SK-N-SH (cell line): ENCODE measurements at regions not wholly inside any gene's neighbourhood (a gene's known extent, or its start where the extent isn't known, plus 50 kb on each side); places are given as distances from the start of the nearest gene placed in this dataset.

Experiments used
- CTCF ChIA-PET: fragments of 300-600, 350-600 bp; formaldehyde crosslinking; extraction: SDS; loops from one replicate; lab custom pipeline; 2021; lab: Yijun Ruan, JAX
- POLR2A ChIA-PET: fragments of 350-600 bp; sonication (Branson Sonifier 250); formaldehyde crosslinking; extraction: SDS; loops from one replicate; lab custom pipeline; 2020; ENCODE audit warnings: antibody characterized with exemption, inconsistent platforms; lab: Yijun Ruan, JAX
- DNase-seq: peaks from one replicate; pipeline ENCODE4 v3.0.0; 2012
- H2AFZ ChIP-seq: fragments of 200-600 bp; sonication (generic); 2 replicates; pipeline ENCODE4 v1.8.1; 2016; ENCODE audit warnings: antibody characterized with exemption, mild to moderate bottlenecking, low read depth
- H3F3A ChIP-seq: fragments of 200-600 bp; sonication (generic); replicated peaks from 2 replicates; pipeline ENCODE3; 2016; ENCODE audit warnings: antibody characterized with exemption, mild to moderate bottlenecking; ENCODE audit not compliant: insufficient read depth
- H3K27ac ChIP-seq, 2 experiments: fragments of 200-500 bp in 1 of 2; fragments of 200-600 bp in 1 of 2; sonication (Bioruptor generic) in 1 of 2; sonication (generic), shearing (Covaris generic) in 1 of 2; 2 replicates each; pipeline versions ENCODE4 v1.5.1 to v1.6.1; 2014 to 2016; ENCODE audit warnings: low read depth in 2 of 2, inconsistent platforms in 1 of 2, low read length in 1 of 2, mild to moderate bottlenecking in 1 of 2, mixed read lengths in 1 of 2
- H3K27me3 ChIP-seq: fragments of 200-600 bp; sonication (generic), shearing (Covaris generic); 2 replicates; pipeline ENCODE4 v1.6.1; 2016; ENCODE audit warnings: mixed run types; ENCODE audit not compliant: insufficient read depth
- H3K36me3 ChIP-seq, 2 experiments: fragments of 200-500 bp in 1 of 2; fragments of 200-600 bp in 1 of 2; sonication (Bioruptor generic) in 1 of 2; sonication (generic) in 1 of 2; replicated peaks in 1 of 2; 2 replicates each; pipeline versions ENCODE3 to v1.5.1; 2014 to 2016; ENCODE audit warnings: low read length in 1 of 2, mild to moderate bottlenecking in 1 of 2; ENCODE audit not compliant: insufficient read depth in 2 of 2, control insufficient read depth in 1 of 2
- H3K4me1 ChIP-seq, 2 experiments: fragments of 200-500 bp in 1 of 2; fragments of 200-600 bp in 1 of 2; sonication (Bioruptor generic) in 1 of 2; sonication (generic), shearing (Covaris generic) in 1 of 2; 2 replicates each; pipeline versions ENCODE4 v1.5.1 to v1.6.1; 2014 to 2016; ENCODE audit warnings: low read depth in 1 of 2, low read length in 1 of 2, mixed run types in 1 of 2; ENCODE audit not compliant: insufficient read depth in 2 of 2, control insufficient read depth in 1 of 2
- H3K4me2 ChIP-seq: fragments of 200-600 bp; sonication (generic), shearing (Covaris generic); 2 replicates; pipeline ENCODE4 v1.6.1; 2017; ENCODE audit warnings: mixed run types
- H3K4me3 ChIP-seq, 2 experiments: fragments of 200-500 bp in 1 of 2; fragments of 200-600 bp in 1 of 2; sonication (Bioruptor generic) in 1 of 2; sonication (generic), shearing (Covaris generic) in 1 of 2; 2 replicates each; pipeline versions ENCODE4 v1.5.1 to v1.8.1; 2014 to 2016; ENCODE audit warnings: low read depth in 2 of 2, inconsistent platforms in 1 of 2, low read length in 1 of 2, mild to moderate bottlenecking in 1 of 2, mixed read lengths in 1 of 2, moderate library complexity in 1 of 2
- H3K79me2 ChIP-seq: fragments of 200-600 bp; sonication (generic); 2 replicates; pipeline ENCODE4 v1.8.1; 2017; ENCODE audit warnings: mild to moderate bottlenecking; ENCODE audit not compliant: insufficient read depth
- H3K9ac ChIP-seq: fragments of 200-600 bp; sonication (generic); 2 replicates; pipeline ENCODE4 v1.6.1; 2017; ENCODE audit warnings: mixed run types
- H3K9me2 ChIP-seq: fragments of 200-600 bp; sonication (generic); 2 replicates; pipeline ENCODE4 v1.6.1; 2017; ENCODE audit warnings: mixed run types
- H3K9me3 ChIP-seq: fragments of 200-600 bp; sonication (generic); 2 replicates; pipeline ENCODE4 v1.6.1; 2017; ENCODE audit warnings: mixed run types, mild to moderate bottlenecking, moderate library complexity
- H4K20me1 ChIP-seq: fragments of 200-600 bp; sonication (generic); 2 replicates; pipeline ENCODE4 v1.6.1; 2017; ENCODE audit warnings: mild to moderate bottlenecking, mixed run types; ENCODE audit not compliant: insufficient read depth
- CHD2 ChIP-seq: fragments of 150-350 bp; IDR thresholded peaks from 2 replicates; pipeline ENCODE4 v1.6.1; 2018; ENCODE audit warnings: low read length; ENCODE audit not compliant: partially characterized antibody
- FOSL2 ChIP-seq: IDR thresholded peaks from 2 replicates; pipeline ENCODE4 v1.4.0; 2012; ENCODE audit warnings: low read depth, mild to moderate bottlenecking, moderate library complexity, borderline replicate concordance
- FOXM1 ChIP-seq: IDR thresholded peaks from 2 replicates; pipeline ENCODE4 v1.4.0; 2012; ENCODE audit warnings: low read depth, mild to moderate bottlenecking
- GABPA ChIP-seq: IDR thresholded peaks from 2 replicates; pipeline ENCODE4 v1.4.0; 2012; ENCODE audit warnings: low read depth, mild to moderate bottlenecking
- GATA2 ChIP-seq: sonication (generic); formaldehyde crosslinking; IDR thresholded peaks from 2 replicates; pipeline ENCODE4 v1.5.0; 2020; ENCODE audit warnings: mild to moderate bottlenecking, missing genetic modification reagents
- MAX ChIP-seq: IDR thresholded peaks from 2 replicates; pipeline ENCODE4 v1.4.0; 2012; ENCODE audit warnings: low read depth
- MXI1 ChIP-seq: IDR thresholded peaks from 2 replicates; pipeline ENCODE4 v1.6.1; 2012; ENCODE audit warnings: mild to moderate bottlenecking, low read depth, low read length, improper control_type of control experiment
- POLR2AphosphoS5 ChIP-seq: IDR thresholded peaks from 2 replicates; pipeline ENCODE4 v1.6.1; 2012; ENCODE audit warnings: low read depth, low read length
- RAD21 ChIP-seq: IDR thresholded peaks from 2 replicates; pipeline ENCODE4 v1.6.1; 2012; ENCODE audit warnings: mild to moderate bottlenecking, low read length
- RCOR1 ChIP-seq: fragments of 150-350 bp; IDR thresholded peaks from 2 replicates; pipeline ENCODE4 v1.6.1; 2017; ENCODE audit warnings: antibody characterized with exemption, low read length
- RXRA ChIP-seq: IDR thresholded peaks from 2 replicates; pipeline ENCODE4 v1.4.0; 2012; ENCODE audit warnings: low read depth, mild to moderate bottlenecking, borderline replicate concordance
- TCF12 ChIP-seq: IDR thresholded peaks from 2 replicates; pipeline ENCODE4 v1.4.0; 2012
- USF1 ChIP-seq: IDR thresholded peaks from 2 replicates; pipeline ENCODE4 v1.4.0; 2012; ENCODE audit warnings: low read depth, borderline replicate concordance
- TF ChIP-seq, protein P1 (sequence below): IDR thresholded peaks from 2 replicates; pipeline ENCODE4 v1.6.1; 2012; ENCODE audit warnings: mild to moderate bottlenecking, low read depth, low read length, moderate library complexity
- TF ChIP-seq, protein P2 (sequence below): fragments of 200-600 bp; sonication (generic); IDR thresholded peaks from 2 replicates; pipeline ENCODE4 v1.6.1; 2017; ENCODE audit warnings: antibody characterized with exemption, mild to moderate bottlenecking, moderate library complexity
- TF ChIP-seq, protein P3 (sequence below): fragments of 150-350 bp; IDR thresholded peaks from 2 replicates; pipeline ENCODE4 v1.6.1; 2017; ENCODE audit warnings: antibody characterized with exemption, low read length, low read depth, borderline replicate concordance

GRCh38 chr5:138692370-138692769 is 60.9 kb upstream of the CTNNA1 start:
- Histone ChIP-seq H3K27me3 (no peaks in the 10 kb centered on the region), H3K4me2 (no peak overlapping the region), H3K9me2 (no peaks in the 10 kb centered on the region), H3K4me1 (peaks cover 2 to 10% of the 10 kb centered on the region in 2 experiments; a peak in 2 of 4 replicates), H3F3A (no peaks in the 10 kb centered on the region), H4K20me1 (no peaks in the 10 kb centered on the region), H3K27ac (no peak overlapping the region), H3K9ac (no peak overlapping the region), H2AFZ (no peak overlapping the region), H3K36me3 (no peaks in the 10 kb centered on the region), H3K4me3 (no peak overlapping the region), H3K79me2 (no peaks in the 10 kb centered on the region), H3K9me3 (no peaks in the 10 kb centered on the region)
- no peak for DNase-seq
- CTCF ChIA-PET, result no interaction called here
- POLR2A ChIA-PET, result no interaction called here
- TF ChIP-seq RXRA, result no peak
- TF ChIP-seq FOXM1, result no peak
- TF ChIP-seq RCOR1, result no peak
- TF ChIP-seq GATA2, result no peak
- TF ChIP-seq USF1, result no peak
- TF ChIP-seq POLR2AphosphoS5, result no peak
- TF ChIP-seq MAX, result no peak
- TF ChIP-seq, protein P1, sequence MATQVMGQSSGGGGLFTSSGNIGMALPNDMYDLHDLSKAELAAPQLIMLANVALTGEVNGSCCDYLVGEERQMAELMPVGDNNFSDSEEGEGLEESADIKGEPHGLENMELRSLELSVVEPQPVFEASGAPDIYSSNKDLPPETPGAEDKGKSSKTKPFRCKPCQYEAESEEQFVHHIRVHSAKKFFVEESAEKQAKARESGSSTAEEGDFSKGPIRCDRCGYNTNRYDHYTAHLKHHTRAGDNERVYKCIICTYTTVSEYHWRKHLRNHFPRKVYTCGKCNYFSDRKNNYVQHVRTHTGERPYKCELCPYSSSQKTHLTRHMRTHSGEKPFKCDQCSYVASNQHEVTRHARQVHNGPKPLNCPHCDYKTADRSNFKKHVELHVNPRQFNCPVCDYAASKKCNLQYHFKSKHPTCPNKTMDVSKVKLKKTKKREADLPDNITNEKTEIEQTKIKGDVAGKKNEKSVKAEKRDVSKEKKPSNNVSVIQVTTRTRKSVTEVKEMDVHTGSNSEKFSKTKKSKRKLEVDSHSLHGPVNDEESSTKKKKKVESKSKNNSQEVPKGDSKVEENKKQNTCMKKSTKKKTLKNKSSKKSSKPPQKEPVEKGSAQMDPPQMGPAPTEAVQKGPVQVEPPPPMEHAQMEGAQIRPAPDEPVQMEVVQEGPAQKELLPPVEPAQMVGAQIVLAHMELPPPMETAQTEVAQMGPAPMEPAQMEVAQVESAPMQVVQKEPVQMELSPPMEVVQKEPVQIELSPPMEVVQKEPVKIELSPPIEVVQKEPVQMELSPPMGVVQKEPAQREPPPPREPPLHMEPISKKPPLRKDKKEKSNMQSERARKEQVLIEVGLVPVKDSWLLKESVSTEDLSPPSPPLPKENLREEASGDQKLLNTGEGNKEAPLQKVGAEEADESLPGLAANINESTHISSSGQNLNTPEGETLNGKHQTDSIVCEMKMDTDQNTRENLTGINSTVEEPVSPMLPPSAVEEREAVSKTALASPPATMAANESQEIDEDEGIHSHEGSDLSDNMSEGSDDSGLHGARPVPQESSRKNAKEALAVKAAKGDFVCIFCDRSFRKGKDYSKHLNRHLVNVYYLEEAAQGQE, result no peak
- TF ChIP-seq MXI1, result no peak
- TF ChIP-seq RAD21, result no peak
- TF ChIP-seq, protein P2, sequence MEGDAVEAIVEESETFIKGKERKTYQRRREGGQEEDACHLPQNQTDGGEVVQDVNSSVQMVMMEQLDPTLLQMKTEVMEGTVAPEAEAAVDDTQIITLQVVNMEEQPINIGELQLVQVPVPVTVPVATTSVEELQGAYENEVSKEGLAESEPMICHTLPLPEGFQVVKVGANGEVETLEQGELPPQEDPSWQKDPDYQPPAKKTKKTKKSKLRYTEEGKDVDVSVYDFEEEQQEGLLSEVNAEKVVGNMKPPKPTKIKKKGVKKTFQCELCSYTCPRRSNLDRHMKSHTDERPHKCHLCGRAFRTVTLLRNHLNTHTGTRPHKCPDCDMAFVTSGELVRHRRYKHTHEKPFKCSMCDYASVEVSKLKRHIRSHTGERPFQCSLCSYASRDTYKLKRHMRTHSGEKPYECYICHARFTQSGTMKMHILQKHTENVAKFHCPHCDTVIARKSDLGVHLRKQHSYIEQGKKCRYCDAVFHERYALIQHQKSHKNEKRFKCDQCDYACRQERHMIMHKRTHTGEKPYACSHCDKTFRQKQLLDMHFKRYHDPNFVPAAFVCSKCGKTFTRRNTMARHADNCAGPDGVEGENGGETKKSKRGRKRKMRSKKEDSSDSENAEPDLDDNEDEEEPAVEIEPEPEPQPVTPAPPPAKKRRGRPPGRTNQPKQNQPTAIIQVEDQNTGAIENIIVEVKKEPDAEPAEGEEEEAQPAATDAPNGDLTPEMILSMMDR, result no peak
- no peak for TF ChIP-seq GABPA
- TF ChIP-seq, protein P3, sequence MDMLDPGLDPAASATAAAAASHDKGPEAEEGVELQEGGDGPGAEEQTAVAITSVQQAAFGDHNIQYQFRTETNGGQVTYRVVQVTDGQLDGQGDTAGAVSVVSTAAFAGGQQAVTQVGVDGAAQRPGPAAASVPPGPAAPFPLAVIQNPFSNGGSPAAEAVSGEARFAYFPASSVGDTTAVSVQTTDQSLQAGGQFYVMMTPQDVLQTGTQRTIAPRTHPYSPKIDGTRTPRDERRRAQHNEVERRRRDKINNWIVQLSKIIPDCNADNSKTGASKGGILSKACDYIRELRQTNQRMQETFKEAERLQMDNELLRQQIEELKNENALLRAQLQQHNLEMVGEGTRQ, result no peak
- no peak for TF ChIP-seq TCF12
- no peak for TF ChIP-seq FOSL2
- TF ChIP-seq CHD2, result no peak
- TF ChIP-seq, all 33 proteins: peak for 0
